ENCODE measurements at regions not wholly inside any gene's neighbourhood (a gene's known extent, or its start where the extent isn't known, plus 50 kb on each side); places are given as distances from the start of the nearest gene placed in this dataset.

DNA sequence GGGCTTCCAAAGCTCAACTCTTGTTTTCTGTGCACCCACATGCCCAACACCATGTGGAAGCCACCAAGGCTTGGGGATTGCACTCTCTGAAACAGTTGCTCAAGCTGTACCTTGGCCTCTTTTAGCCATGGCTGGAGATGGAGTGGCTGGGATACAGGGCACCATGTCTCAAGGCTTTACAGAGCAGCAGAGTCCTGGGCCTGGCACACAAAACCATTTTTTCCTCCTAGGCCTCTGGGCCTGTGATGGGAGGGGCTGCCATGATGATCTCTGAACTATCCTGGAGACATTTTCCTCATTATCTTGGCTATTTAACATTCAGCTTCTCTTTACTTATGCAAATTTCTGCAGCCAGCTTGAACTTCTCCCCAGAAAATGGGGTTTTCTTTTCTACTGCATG lies 179.7 kb upstream of the LRP1B start:
- FAIRE-seq (no peak), DNase-seq (ENCODE audit: low read depth, low spot score) (no peak)
- dilution Hi-C loops (cut with MboI; ENCODE audit: extremely low pct_ligation_motif_present, low sequenced_read_pairs) (no loop called here), intact Hi-C loops (cut with micrococcal nuclease) (no loop called here)
- Histone ChIP-seq H3K36me3 (ENCODE audit: control insufficient read depth in 2 of 2, extremely low read depth in 1 of 2, insufficient read depth in 2 of 2, low read length in 2 of 2) (no peaks in the 10 kb centered on the region), H3K27me3 (ENCODE audit: control insufficient read depth in 2 of 2, insufficient read depth in 2 of 2, low read length in 2 of 2) (no peaks in the 10 kb centered on the region), H4K20me1 (replicated peaks; ENCODE audit: control insufficient read depth, extremely low read depth, insufficient read depth, low read length) (no peaks in the 10 kb centered on the region), H3K4me1 (ENCODE audit: control insufficient read depth, extremely low read depth, insufficient read depth, low read length) (no peaks in the 10 kb centered on the region), H3K9me3 (replicated peaks; ENCODE audit: control insufficient read depth, insufficient read depth, low read length) (peaks cover 4% of the 10 kb centered on the region), H2AFZ (ENCODE audit: low read depth, low read length) (no peak overlapping the region), H3K4me3 (replicated peaks in 1 of 3; ENCODE audit: insufficient read depth in 1 of 3, low read depth in 1 of 3, low read length in 3 of 3) (no peak overlapping the region), H3K4me2 (ENCODE audit: insufficient read depth, low read length) (no peak overlapping the region), H3K9me1 (replicated peaks; ENCODE audit: control insufficient read depth, extremely low read depth, insufficient read depth, low read length) (no peaks in the 10 kb centered on the region), H3K27ac (ENCODE audit: insufficient read depth, low read depth, low read length) (no peak overlapping the region), H3K79me2 (ENCODE audit: control insufficient read depth, insufficient read depth, low read length) (no peaks in the 10 kb centered on the region), H3K9ac (replicated peaks; ENCODE audit: extremely low read depth, insufficient read depth, low read length) (no peak overlapping the region)
- TF ChIP-seq FOS (IDR thresholded peaks at IDR 0.05; ENCODE audit: borderline replicate concordance, insufficient read depth, low read length) (no peak), POLR2AphosphoS5 (IDR thresholded peaks at IDR 0.05; ENCODE audit: insufficient read depth, low read depth, low read length) (no peak), GATA2 (IDR thresholded peaks at IDR 0.05; ENCODE audit: insufficient read depth, insufficient read length, low read depth, low read length) (no peak), EZH2 (IDR thresholded peaks at IDR 0.05; ENCODE audit: borderline replicate concordance, low read depth, low read length, severe bottlenecking) (no peak), POLR2A (IDR thresholded peaks at IDR 0.05; ENCODE audit: low read depth, low read length) (no peak)
- TF ChIP-seq, protein P1, sequence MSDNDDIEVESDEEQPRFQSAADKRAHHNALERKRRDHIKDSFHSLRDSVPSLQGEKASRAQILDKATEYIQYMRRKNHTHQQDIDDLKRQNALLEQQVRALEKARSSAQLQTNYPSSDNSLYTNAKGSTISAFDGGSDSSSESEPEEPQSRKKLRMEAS (IDR thresholded peaks at IDR 0.05; ENCODE audit: insufficient read depth, insufficient read length) = no peak
- TF ChIP-seq, protein P2, sequence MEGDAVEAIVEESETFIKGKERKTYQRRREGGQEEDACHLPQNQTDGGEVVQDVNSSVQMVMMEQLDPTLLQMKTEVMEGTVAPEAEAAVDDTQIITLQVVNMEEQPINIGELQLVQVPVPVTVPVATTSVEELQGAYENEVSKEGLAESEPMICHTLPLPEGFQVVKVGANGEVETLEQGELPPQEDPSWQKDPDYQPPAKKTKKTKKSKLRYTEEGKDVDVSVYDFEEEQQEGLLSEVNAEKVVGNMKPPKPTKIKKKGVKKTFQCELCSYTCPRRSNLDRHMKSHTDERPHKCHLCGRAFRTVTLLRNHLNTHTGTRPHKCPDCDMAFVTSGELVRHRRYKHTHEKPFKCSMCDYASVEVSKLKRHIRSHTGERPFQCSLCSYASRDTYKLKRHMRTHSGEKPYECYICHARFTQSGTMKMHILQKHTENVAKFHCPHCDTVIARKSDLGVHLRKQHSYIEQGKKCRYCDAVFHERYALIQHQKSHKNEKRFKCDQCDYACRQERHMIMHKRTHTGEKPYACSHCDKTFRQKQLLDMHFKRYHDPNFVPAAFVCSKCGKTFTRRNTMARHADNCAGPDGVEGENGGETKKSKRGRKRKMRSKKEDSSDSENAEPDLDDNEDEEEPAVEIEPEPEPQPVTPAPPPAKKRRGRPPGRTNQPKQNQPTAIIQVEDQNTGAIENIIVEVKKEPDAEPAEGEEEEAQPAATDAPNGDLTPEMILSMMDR (IDR thresholded peaks at IDR 0.05; ENCODE audit: extremely low read depth in 1 of 2, insufficient read depth in 1 of 2, low read depth in 1 of 2, low read length in 2 of 2) = no peak
- POLR2A ChIA-PET = no interaction called here
- CTCF ChIA-PET = no interaction called here
- no TSS peak for BruUV-seq (replicated peaks)

All from endothelial cell of umbilical vein (primary cell).